Endothelial cell (in vitro differentiated cells): ENCODE measurements at regions not wholly inside any gene's neighbourhood (a gene's known extent, or its start where the extent isn't known, plus 50 kb on each side); places are given as distances from the start of the nearest gene placed in this dataset.

Source experiments
- DNase-seq: peaks from one replicate; pipeline ENCODE4 v3.0.0; 2021; ENCODE audit warnings: low spot score
- H3K27ac Mint-ChIP-seq: one replicate; pipeline ENCODE4 v1.8.0; 2021; ENCODE audit warnings: mixed read lengths, inconsistent platforms; ENCODE audit not compliant: unreplicated experiment
- H3K27me3 Mint-ChIP-seq: one replicate; pipeline ENCODE4 v1.8.0; 2021; ENCODE audit warnings: mild to moderate bottlenecking, moderate library complexity, mixed read lengths, inconsistent platforms; ENCODE audit not compliant: unreplicated experiment
- H3K36me3 Mint-ChIP-seq: one replicate; pipeline ENCODE4 v1.8.0; 2021; ENCODE audit warnings: mild to moderate bottlenecking, low read depth, mixed read lengths, inconsistent platforms; ENCODE audit not compliant: unreplicated experiment
- H3K4me1 Mint-ChIP-seq: one replicate; pipeline ENCODE4 v1.8.0; 2021; ENCODE audit warnings: mild to moderate bottlenecking, mixed read lengths, inconsistent platforms; ENCODE audit not compliant: unreplicated experiment
- H3K4me3 Mint-ChIP-seq: one replicate; pipeline ENCODE4 v1.8.0; 2021; ENCODE audit warnings: mild to moderate bottlenecking, mixed read lengths, inconsistent platforms; ENCODE audit not compliant: unreplicated experiment
- H3K9me3 Mint-ChIP-seq: one replicate; pipeline ENCODE4 v1.8.0; 2021; ENCODE audit warnings: mixed read lengths, inconsistent platforms; ENCODE audit not compliant: unreplicated experiment
- TF ChIP-seq, protein P1 (sequence below): fragments of 200-600 bp; sonication (generic); IDR thresholded peaks from one replicate; pipeline ENCODE4 v1.5.0; 2021; ENCODE audit warnings: antibody characterized with exemption; ENCODE audit not compliant: unreplicated experiment

GRCh38 chr6:106805771-106806170 is 168.8 kb downstream of the CD24 start:
- Mint-ChIP-seq H3K27ac (no peak overlapping the region), H3K27me3 (peaks cover 13% of the 10 kb centered on the region), H3K36me3 (peaks cover 8% of the 10 kb centered on the region), H3K9me3 (peaks cover 15% of the 10 kb centered on the region), H3K4me3 (no peak overlapping the region), H3K4me1 (peaks cover 18% of the 10 kb centered on the region)
- TF ChIP-seq, protein P1, sequence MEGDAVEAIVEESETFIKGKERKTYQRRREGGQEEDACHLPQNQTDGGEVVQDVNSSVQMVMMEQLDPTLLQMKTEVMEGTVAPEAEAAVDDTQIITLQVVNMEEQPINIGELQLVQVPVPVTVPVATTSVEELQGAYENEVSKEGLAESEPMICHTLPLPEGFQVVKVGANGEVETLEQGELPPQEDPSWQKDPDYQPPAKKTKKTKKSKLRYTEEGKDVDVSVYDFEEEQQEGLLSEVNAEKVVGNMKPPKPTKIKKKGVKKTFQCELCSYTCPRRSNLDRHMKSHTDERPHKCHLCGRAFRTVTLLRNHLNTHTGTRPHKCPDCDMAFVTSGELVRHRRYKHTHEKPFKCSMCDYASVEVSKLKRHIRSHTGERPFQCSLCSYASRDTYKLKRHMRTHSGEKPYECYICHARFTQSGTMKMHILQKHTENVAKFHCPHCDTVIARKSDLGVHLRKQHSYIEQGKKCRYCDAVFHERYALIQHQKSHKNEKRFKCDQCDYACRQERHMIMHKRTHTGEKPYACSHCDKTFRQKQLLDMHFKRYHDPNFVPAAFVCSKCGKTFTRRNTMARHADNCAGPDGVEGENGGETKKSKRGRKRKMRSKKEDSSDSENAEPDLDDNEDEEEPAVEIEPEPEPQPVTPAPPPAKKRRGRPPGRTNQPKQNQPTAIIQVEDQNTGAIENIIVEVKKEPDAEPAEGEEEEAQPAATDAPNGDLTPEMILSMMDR = no peak
- DNase-seq = no peak

- Mint-ChIP-seq H3K27me3 (peaks cover 13% of the 10 kb centered on the region), H3K9me3 (peaks cover 15% of the 10 kb centered on the region), H3K4me3 (no peak overlapping the region), H3K4me1 (peaks cover 18% of the 10 kb centered on the region), H3K36me3 (peaks cover 8% of the 10 kb centered on the region), H3K27ac (no peak overlapping the region)
- TF ChIP-seq, protein P1 = no peak
- no peak for DNase-seq
Measured at GRCh38 chr6:106804346-106805335, 169.9 kb downstream of the CD24 start.

DNA sequence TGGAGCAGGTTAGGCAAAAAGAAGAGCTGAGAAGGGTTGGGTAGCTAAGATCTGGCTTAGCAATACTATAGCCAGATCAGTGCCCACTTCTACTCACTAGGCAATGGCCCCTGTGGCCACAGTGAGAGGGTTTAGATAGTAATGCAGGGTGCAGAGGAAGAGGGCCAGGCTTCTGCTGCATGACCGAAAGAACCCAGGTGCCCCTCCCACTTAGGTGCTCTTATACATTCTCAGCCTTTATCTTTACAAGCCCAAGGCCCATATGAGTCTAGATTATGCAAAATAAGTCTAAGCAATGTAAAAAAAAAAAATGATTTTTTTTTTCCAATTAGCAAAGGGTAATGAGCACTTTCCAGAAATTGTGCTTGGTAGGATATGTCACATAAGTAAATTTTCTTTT is 171.3 kb downstream of the CD24 start:
- peaks cover 2% of the 10 kb centered on the region for H3K36me3 Mint-ChIP-seq
- peaks cover 22% of the 10 kb centered on the region for H3K4me1 Mint-ChIP-seq
- TF ChIP-seq, protein P1 = no peak
- H3K4me3 Mint-ChIP-seq = no peak overlapping the region
- H3K27ac Mint-ChIP-seq = no peak overlapping the region
- peaks cover 13% of the 10 kb centered on the region for H3K27me3 Mint-ChIP-seq
- no peak for DNase-seq
- H3K9me3 Mint-ChIP-seq = peaks cover 7% of the 10 kb centered on the region

- TF ChIP-seq, protein P1 = no peak
- no peak for DNase-seq
- H3K4me3 Mint-ChIP-seq = no peak overlapping the region
- peaks cover 5% of the 10 kb centered on the region for H3K9me3 Mint-ChIP-seq
- H3K27me3 Mint-ChIP-seq = peaks cover 13% of the 10 kb centered on the region
- H3K4me1 Mint-ChIP-seq = peaks cover 25% of the 10 kb centered on the region
- H3K27ac Mint-ChIP-seq = no peak overlapping the region
- no peaks in the 10 kb centered on the region for H3K36me3 Mint-ChIP-seq
Measured at GRCh38 chr6:106802139-106802538, 172.4 kb downstream of the CD24 start.

- TF ChIP-seq, protein P1 = no peak
- Mint-ChIP-seq H3K27ac (no peak overlapping the region), H3K9me3 (peaks cover 5% of the 10 kb centered on the region), H3K4me1 (peaks cover 26% of the 10 kb centered on the region), H3K36me3 (no peaks in the 10 kb centered on the region), H3K4me3 (no peak overlapping the region), H3K27me3 (peaks cover 14% of the 10 kb centered on the region)
- no peak for DNase-seq
Measured at GRCh38 chr6:106801256-106801655, 171.9 kb downstream of the QRSL1 start.
